Testis (tissue), 2 donors: ENCODE measurements at regions not wholly inside any gene's neighbourhood (a gene's known extent, or its start where the extent isn't known, plus 50 kb on each side); places are given as distances from the start of the nearest gene placed in this dataset.

Source experiments
- DNase-seq: peaks from one replicate; pipeline ENCODE4 v3.0.0-alpha.2; 2019
- H3K27ac ChIP-seq, 2 donors: fragments of 200-600 bp; sonication (generic); one replicate each; pipeline ENCODE4 v1.5.1; 2019
- H3K27me3 ChIP-seq: fragments of 200-600 bp; sonication (generic); one replicate; pipeline ENCODE4 v1.5.1; 2019
- H3K36me3 ChIP-seq: fragments of 200-600 bp; sonication (generic); one replicate; pipeline ENCODE4 v1.5.1; 2017; ENCODE audit warnings: low read depth; ENCODE audit errors: missing control alignments
- H3K4me1 ChIP-seq: fragments of 200-600 bp; sonication (generic); one replicate; pipeline ENCODE4 v1.5.1; 2019
- H3K4me3 ChIP-seq, 2 donors: fragments of 200-600 bp; sonication (generic); one replicate each; pipeline ENCODE4 v1.5.1; 2017 to 2019
- H3K9me3 ChIP-seq: fragments of 200-600 bp; sonication (generic); one replicate; pipeline ENCODE4 v1.5.1; 2017
- CTCF ChIP-seq, 3 experiments: fragments of 450-650 bp in 2 of 3; fragments of 200-600 bp in 1 of 3; sonication (generic) in 1 of 3; IDR thresholded peaks; one replicate each; pipeline ENCODE4 v1.5.1; 2016 to 2019; ENCODE audit warnings: antibody characterized with exemption in 3 of 3, mild to moderate bottlenecking in 2 of 3, moderate library complexity in 1 of 3
- POLR2A ChIP-seq: fragments of 450-650 bp; IDR thresholded peaks from one replicate; pipeline ENCODE4 v1.6.1; 2017; ENCODE audit warnings: antibody characterized with exemption, mild to moderate bottlenecking, moderate library complexity
- WGBS, 2 donors: methylation state at CpG; one replicate each; pipeline ENCODE4 v1.1.5; 2018; 5-methylcytosine and 5-hydroxymethylcytosine counted together
- intact Hi-C: fragments of 100-400 bp; cut with DNase I; formaldehyde crosslinking; loops from one replicate; pipeline ENCODE4 v1.15.1; 2023; ENCODE audit warnings: low total_unique reads

GRCh38 chr5:103909391-103909790 lies 346.8 kb upstream of the NUDT12 start:
- Histone ChIP-seq H3K4me1 (no peaks in the 10 kb centered on the region), H3K27me3 (no peaks in the 10 kb centered on the region), H3K4me3 (no peak overlapping the region), H3K9me3 (no peaks in the 10 kb centered on the region), H3K27ac (no peak overlapping the region), H3K36me3 (no peaks in the 10 kb centered on the region)
- no peak for TF ChIP-seq CTCF (IDR thresholded peaks at IDR 0.05)
- TF ChIP-seq POLR2A: no peak
- intact Hi-C loops: no loop called here
- WGBS, 2 donors: 54 to 79% methylated on average over 3 of the region's 3 CpGs
- no peak for DNase-seq

GRCh38 chr5:103908336-103909080 lies 345.9 kb upstream of the NUDT12 start:
- 35 to 44% methylated on average over 9 of the region's 9 CpGs for WGBS, 2 donors
- intact Hi-C loops: no loop called here
- no peaks in the 10 kb centered on the region for H3K36me3 ChIP-seq
- H3K4me3 ChIP-seq: no peak overlapping the region
- H3K9me3 ChIP-seq: no peaks in the 10 kb centered on the region
- no peak overlapping the region for H3K27ac ChIP-seq
- TF ChIP-seq POLR2A (no peak), CTCF (IDR thresholded peaks at IDR 0.05) (no peak)
- DNase-seq: no peak
- H3K27me3 ChIP-seq: no peaks in the 10 kb centered on the region
- H3K4me1 ChIP-seq: no peaks in the 10 kb centered on the region

GRCh38 chr5:103907001-103907400 lies 344.4 kb upstream of the NUDT12 start:
- Histone ChIP-seq H3K4me3 (no peak overlapping the region), H3K27ac (no peak overlapping the region), H3K36me3 (no peaks in the 10 kb centered on the region), H3K27me3 (no peaks in the 10 kb centered on the region), H3K9me3 (no peaks in the 10 kb centered on the region), H3K4me1 (no peaks in the 10 kb centered on the region)
- TF ChIP-seq CTCF (IDR thresholded peaks at IDR 0.05): no peak
- TF ChIP-seq POLR2A: no peak
- WGBS, 2 donors: 0 to 84% methylated on average over 1 of the region's 1 CpG
- intact Hi-C loops: no loop called here
- DNase-seq: no peak

- WGBS, 2 donors: 88 to 89% methylated on average over 1 of the region's 1 CpG
- Histone ChIP-seq H3K27ac (no peak overlapping the region), H3K27me3 (no peaks in the 10 kb centered on the region), H3K4me3 (no peak overlapping the region), H3K4me1 (no peaks in the 10 kb centered on the region), H3K9me3 (no peaks in the 10 kb centered on the region), H3K36me3 (no peaks in the 10 kb centered on the region)
- intact Hi-C loops: no loop called here
- DNase-seq: no peak
- TF ChIP-seq POLR2A (no peak), CTCF (IDR thresholded peaks at IDR 0.05) (no peak)
Measured at GRCh38 chr5:103904651-103905050, 342.1 kb upstream of the NUDT12 start.

- Histone ChIP-seq H3K27ac (no peak overlapping the region), H3K27me3 (no peaks in the 10 kb centered on the region), H3K36me3 (no peaks in the 10 kb centered on the region), H3K4me3 (no peak overlapping the region), H3K4me1 (no peaks in the 10 kb centered on the region), H3K9me3 (no peaks in the 10 kb centered on the region)
- intact Hi-C loops: no loop called here
- DNase-seq: no peak
- 90 to 95% methylated on average over 3 of the region's 3 CpGs for WGBS, 2 donors
- TF ChIP-seq CTCF (IDR thresholded peaks at IDR 0.05) (no peak), POLR2A (no peak)
Measured at GRCh38 chr5:103902893-103903292, 340.3 kb upstream of the NUDT12 start.
